Transverse colon (tissue), 4 donors: ENCODE measurements at regions not wholly inside any gene's neighbourhood (a gene's known extent, or its start where the extent isn't known, plus 50 kb on each side); places are given as distances from the start of the nearest gene placed in this dataset.

Experiments used
- DNase-seq: peaks from one replicate; pipeline ENCODE4 v3.0.0-alpha.2; 2019
- H3K27ac ChIP-seq, 4 donors: fragments of 200-600 bp; sonication (generic); 2 replicates each; pipeline ENCODE4 v1.5.1; 2016 to 2018; ENCODE audit warnings: inconsistent platforms in 4 of 4
- H3K27me3 ChIP-seq: fragments of 200-600 bp; sonication (generic); 2 replicates; pipeline ENCODE4 v1.5.1; 2017; ENCODE audit warnings: inconsistent platforms
- H3K36me3 ChIP-seq, 4 donors: fragments of 200-600 bp; sonication (generic); 2 replicates each; pipeline ENCODE4 v1.5.1; 2017 to 2019; ENCODE audit warnings: inconsistent platforms in 4 of 4
- H3K4me1 ChIP-seq, 4 donors: fragments of 200-600 bp; sonication (generic); 2 replicates each; pipeline ENCODE4 v1.5.1; 2017 to 2020; ENCODE audit warnings: inconsistent platforms in 4 of 4
- H3K4me3 ChIP-seq, 4 donors: fragments of 200-600 bp; sonication (generic); 1 replicate in 1 of 4; 2 replicates in 3 of 4; pipeline versions ENCODE4 v1.5.1 to v1.6.1; 2017 to 2019; ENCODE audit warnings: inconsistent platforms in 4 of 4
- H3K9me3 ChIP-seq, 2 donors: fragments of 200-600 bp; sonication (generic); 2 replicates each; pipeline ENCODE4 v1.5.1; 2017 to 2019; ENCODE audit warnings: inconsistent platforms in 2 of 2
- CTCF ChIP-seq, 5 experiments: fragments of 200-600 bp in 3 of 5; fragments of 450-650 bp in 2 of 5; sonication (generic) in 3 of 5; IDR thresholded peaks; 1 replicate in 2 of 5; 2 replicates in 3 of 5; pipeline ENCODE4 v1.5.1; 2016 to 2017; ENCODE audit warnings: antibody characterized with exemption in 5 of 5, inconsistent platforms in 3 of 5, mild to moderate bottlenecking in 2 of 5, moderate library complexity in 1 of 5
- EP300 ChIP-seq: sonication (generic); formaldehyde crosslinking; IDR thresholded peaks from one replicate; pipeline ENCODE4 v1.6.1; 2017; ENCODE audit warnings: antibody characterized with exemption, low read depth
- POLR2A ChIP-seq: fragments of 450-650 bp; IDR thresholded peaks from one replicate; pipeline ENCODE4 v1.6.1; 2016; ENCODE audit warnings: antibody characterized with exemption, mild to moderate bottlenecking, moderate library complexity
- POLR2AphosphoS5 ChIP-seq, 3 donors: sonication (generic); formaldehyde crosslinking; IDR thresholded peaks; one replicate each; pipeline ENCODE4 v1.6.1; 2016; ENCODE audit warnings: antibody characterized with exemption in 3 of 3
- WGBS, 2 donors: methylation state at CpG; one replicate each; pipeline ENCODE4 v1.1.5; 2018; ENCODE audit warnings: low coverage in 1 of 2; 5-methylcytosine and 5-hydroxymethylcytosine counted together
- in situ Hi-C, 4 donors: fragments of 200-750 bp; cut with MboI; loops; one replicate each; pipeline versions ENCODE4 v1.15.0 to v1.15.1; 2017; ENCODE audit warnings: low sequenced_read_pairs in 3 of 4, low pct_ligation_motif_present in 1 of 4, low pct_unique_long_range_greater_than_20kb in 1 of 4
- intact Hi-C: fragments of 100-400 bp; cut with DNase I; formaldehyde crosslinking; loops from one replicate; pipeline ENCODE4 v1.15.1; 2023; ENCODE audit warnings: low total_unique reads

- no peaks in the 10 kb centered on the region for H3K9me3 ChIP-seq
- no peak overlapping the region for H3K27ac ChIP-seq
- TF ChIP-seq EP300 (no peak), POLR2A (no peak), POLR2AphosphoS5 (IDR thresholded peaks at IDR 0.05) (no peak), CTCF (IDR thresholded peaks at IDR 0.05) (no peak)
- no peaks in the 10 kb centered on the region for H3K4me1 ChIP-seq
- 74% methylated on average over 2 of the region's 2 CpGs; no CpG with 5 or more reads in 1 of the 2 donors for WGBS, 2 donors
- H3K27me3 ChIP-seq = no peaks in the 10 kb centered on the region
- no peaks in the 10 kb centered on the region for H3K36me3 ChIP-seq
- no peak for DNase-seq
- H3K4me3 ChIP-seq = no peak overlapping the region
- in situ Hi-C loops = loop anchor here in 2 of 4 donors (25.0 kb wide), 3 partner anchors 97 to 772 kb away; partner anchors contain the start of gene CYP26B1 (in 1 of the 2)
- intact Hi-C loops = no loop called here
These were observed 332.8 kb downstream of the CYP26B1 start for GRCh38 chr2:71814885-71815284.

- Histone ChIP-seq H3K4me3 (no peak overlapping the region), H3K9me3 (no peaks in the 10 kb centered on the region), H3K27me3 (no peaks in the 10 kb centered on the region), H3K36me3 (no peaks in the 10 kb centered on the region), H3K27ac (no peak overlapping the region), H3K4me1 (no peaks in the 10 kb centered on the region)
- TF ChIP-seq CTCF (IDR thresholded peaks at IDR 0.05) (no peak), EP300 (no peak), POLR2A (no peak), POLR2AphosphoS5 (IDR thresholded peaks at IDR 0.05) (no peak)
- WGBS, 2 donors = 79% methylated on average over 2 to 4 of the region's 4 CpGs
- no peak for DNase-seq
- in situ Hi-C loops = loop anchor here in 2 of 4 donors (25.0 kb wide), 3 partner anchors 98 to 773 kb away; partner anchors contain the start of gene CYP26B1 (in 1 of the 2)
- intact Hi-C loops = no loop called here
These were observed 333.7 kb downstream of the CYP26B1 start for GRCh38 chr2:71813807-71814470.

DNA sequence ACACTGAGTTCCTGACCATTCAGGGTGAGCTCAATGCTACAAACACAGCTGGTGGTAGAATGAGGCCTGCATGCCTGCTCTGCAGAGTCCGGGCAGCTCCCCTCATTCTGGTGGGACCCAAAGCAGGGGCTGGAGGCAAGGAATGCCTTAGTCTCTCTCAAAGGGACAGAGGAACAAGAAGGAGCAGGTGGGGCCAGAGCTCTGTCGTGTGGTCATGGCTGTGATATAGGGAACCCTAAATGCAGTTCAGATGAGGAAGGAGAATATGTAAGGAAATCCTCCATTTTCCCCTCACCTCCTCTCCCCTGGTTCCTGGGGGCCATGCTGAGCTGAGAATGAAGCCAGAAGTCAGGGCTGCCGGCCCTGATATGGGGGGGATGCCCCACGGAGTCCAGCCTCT, 334.3 kb downstream of the CYP26B1 start:
- Histone ChIP-seq H3K4me3 (no peak overlapping the region), H3K9me3 (no peaks in the 10 kb centered on the region), H3K27me3 (no peaks in the 10 kb centered on the region), H3K36me3 (no peaks in the 10 kb centered on the region), H3K4me1 (no peaks in the 10 kb centered on the region), H3K27ac (no peak overlapping the region)
- WGBS, 2 donors = 54% methylated on average over 4 of the region's 4 CpGs; no CpG with 5 or more reads in 1 of the 2 donors
- TF ChIP-seq POLR2AphosphoS5 (IDR thresholded peaks at IDR 0.05) (no peak), CTCF (IDR thresholded peaks at IDR 0.05) (no peak)
- no peak for DNase-seq
- intact Hi-C loops (no loop called here), in situ Hi-C loops (loop anchor here in 2 of 4 donors (25.0 kb wide), 3 partner anchors 99 to 774 kb away; partner anchors contain the start of gene CYP26B1 (in 1 of the 2))

DNA sequence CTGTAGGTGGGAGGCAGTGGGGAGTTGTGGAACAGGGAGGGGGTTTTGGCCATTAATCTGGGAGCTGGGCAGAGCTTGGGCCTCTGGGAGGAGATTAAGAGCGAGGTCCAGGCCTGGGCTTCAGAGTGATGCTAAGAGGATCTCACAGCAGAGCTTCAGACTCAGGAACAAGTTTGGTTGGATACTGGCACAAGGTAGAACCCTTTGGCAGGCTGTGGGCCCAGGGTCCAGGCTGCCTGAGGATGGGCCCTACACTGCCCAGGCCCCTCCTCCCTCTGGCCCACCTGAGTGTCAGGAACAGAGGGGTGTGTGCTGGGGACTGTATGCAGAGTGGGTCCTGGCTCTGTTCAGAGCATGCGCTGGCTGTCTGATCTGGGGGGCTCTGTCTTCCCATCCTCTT, 334.9 kb downstream of the CYP26B1 start:
- in situ Hi-C loops (loop anchor here in 2 of 4 donors (25.0 kb wide), 3 partner anchors 100 to 775 kb away; partner anchors contain the start of gene CYP26B1 (in 1 of the 2)), intact Hi-C loops (no loop called here)
- no peak overlapping the region for H3K4me3 ChIP-seq
- TF ChIP-seq EP300 (no peak), POLR2A (no peak), POLR2AphosphoS5 (IDR thresholded peaks at IDR 0.05) (no peak), CTCF (IDR thresholded peaks at IDR 0.05) (no peak)
- no peaks in the 10 kb centered on the region for H3K36me3 ChIP-seq
- H3K27ac ChIP-seq = no peak overlapping the region
- DNase-seq = no peak
- H3K4me1 ChIP-seq = no peaks in the 10 kb centered on the region
- no peaks in the 10 kb centered on the region for H3K9me3 ChIP-seq
- 93% methylated on average over 2 of the region's 2 CpGs; no CpG with 5 or more reads in 1 of the 2 donors for WGBS, 2 donors
- H3K27me3 ChIP-seq = no peaks in the 10 kb centered on the region
